Epithelial cell of esophagus (primary cell): ENCODE measurements at regions not wholly inside any gene's neighbourhood (a gene's known extent, or its start where the extent isn't known, plus 50 kb on each side); places are given as distances from the start of the nearest gene placed in this dataset.

Source experiments
- DNase-seq: peaks from one replicate; pipeline ENCODE4 v3.0.0; 2010; ENCODE audit warnings: low read depth
- H3K4me3 ChIP-seq: 2 replicates; pipeline ENCODE4 v1.5.1; 2011; ENCODE audit warnings: mild to moderate bottlenecking, low read length, control low read depth
- TF ChIP-seq, protein P1 (sequence below): IDR thresholded peaks from 2 replicates; pipeline ENCODE4 v1.5.1; 2011; ENCODE audit warnings: low read depth, mild to moderate bottlenecking, low read length, control low read depth, inconsistent platforms; ENCODE audit not compliant: insufficient read depth; ENCODE audit errors: missing control alignments

DNA sequence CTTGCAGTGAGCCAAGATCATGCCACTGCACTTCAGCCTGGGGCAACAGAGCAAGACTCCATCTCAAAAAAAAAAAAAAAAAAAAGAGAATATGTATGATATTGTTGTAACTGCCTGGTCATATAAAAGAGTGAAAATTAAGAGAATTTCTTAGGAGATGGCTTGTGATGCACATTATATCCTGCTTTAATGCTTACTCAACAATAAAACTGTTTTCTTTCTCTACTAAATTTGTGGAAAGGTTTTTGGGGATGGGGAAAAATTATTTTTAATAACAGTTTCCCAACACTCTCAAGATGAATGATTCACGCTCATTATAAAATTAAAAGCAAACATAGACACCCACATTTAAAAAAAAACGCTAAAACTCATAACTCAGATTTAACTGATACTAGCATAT, 1163.0 kb downstream of the SI start:
- TF ChIP-seq, protein P1, sequence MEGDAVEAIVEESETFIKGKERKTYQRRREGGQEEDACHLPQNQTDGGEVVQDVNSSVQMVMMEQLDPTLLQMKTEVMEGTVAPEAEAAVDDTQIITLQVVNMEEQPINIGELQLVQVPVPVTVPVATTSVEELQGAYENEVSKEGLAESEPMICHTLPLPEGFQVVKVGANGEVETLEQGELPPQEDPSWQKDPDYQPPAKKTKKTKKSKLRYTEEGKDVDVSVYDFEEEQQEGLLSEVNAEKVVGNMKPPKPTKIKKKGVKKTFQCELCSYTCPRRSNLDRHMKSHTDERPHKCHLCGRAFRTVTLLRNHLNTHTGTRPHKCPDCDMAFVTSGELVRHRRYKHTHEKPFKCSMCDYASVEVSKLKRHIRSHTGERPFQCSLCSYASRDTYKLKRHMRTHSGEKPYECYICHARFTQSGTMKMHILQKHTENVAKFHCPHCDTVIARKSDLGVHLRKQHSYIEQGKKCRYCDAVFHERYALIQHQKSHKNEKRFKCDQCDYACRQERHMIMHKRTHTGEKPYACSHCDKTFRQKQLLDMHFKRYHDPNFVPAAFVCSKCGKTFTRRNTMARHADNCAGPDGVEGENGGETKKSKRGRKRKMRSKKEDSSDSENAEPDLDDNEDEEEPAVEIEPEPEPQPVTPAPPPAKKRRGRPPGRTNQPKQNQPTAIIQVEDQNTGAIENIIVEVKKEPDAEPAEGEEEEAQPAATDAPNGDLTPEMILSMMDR: no peak
- no peak overlapping the region for H3K4me3 ChIP-seq
- no peak for DNase-seq

DNA sequence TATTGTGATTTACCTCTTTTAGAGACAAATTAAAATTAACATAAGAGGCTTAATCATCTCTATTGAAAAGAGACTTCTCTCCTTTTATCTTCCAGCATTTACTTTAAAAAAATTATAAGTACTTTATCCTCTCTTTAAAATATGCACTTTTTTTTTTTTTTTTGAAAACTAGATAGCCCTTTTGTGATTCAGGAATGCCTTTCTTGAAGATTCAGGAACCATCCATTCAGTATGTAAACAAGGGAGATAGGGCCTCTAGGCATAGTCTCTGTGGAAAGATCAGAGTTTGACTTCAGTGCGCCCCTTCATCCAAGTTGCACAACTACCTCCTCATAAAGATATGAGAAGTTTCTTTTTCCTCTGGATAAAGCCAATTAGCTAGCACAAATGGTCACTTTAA, 1163.7 kb downstream of the SI start:
- H3K4me3 ChIP-seq: no peak overlapping the region
- no peak for DNase-seq
- TF ChIP-seq, protein P1: no peak

DNA sequence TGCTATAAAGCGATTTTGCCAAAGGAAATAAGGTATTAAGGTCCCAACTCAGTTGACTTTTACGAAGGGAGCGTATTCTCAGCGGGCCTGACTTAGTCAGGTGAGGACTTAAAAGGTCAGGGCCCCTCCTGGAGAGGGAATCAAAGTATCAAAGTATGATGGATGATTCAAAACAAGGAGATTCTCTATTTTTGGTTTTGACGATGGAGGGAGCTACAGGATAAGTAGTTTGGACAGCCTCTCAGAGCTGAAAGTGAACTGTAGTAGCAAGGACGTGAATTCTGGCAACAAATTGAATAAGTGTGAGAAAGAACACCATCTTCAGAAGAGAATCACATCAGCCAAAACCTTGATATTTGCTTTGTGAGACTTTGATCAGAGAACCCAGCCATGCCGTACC, 1186.5 kb downstream of the SI start:
- DNase-seq: no peak
- H3K4me3 ChIP-seq: no peak overlapping the region
- TF ChIP-seq, protein P1: no peak

DNA sequence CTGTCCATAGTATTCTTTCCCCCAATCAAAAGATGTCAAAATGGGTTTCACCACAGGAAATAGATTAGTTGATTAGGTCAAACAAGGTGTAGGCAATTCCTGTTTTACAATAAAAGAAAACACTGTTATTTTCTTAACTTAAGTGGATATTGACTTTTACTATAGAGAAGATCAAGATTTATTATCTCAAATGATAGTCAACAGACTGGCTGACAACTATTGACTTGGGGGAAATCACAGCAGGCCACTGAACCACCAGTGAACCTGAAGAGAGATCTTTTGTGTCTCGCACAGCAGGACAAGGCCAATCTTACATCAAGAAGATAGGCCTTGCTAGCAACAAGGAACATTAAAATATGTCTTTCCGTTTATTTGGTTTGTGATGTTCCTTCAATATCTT, 1187.6 kb downstream of the SI start:
- TF ChIP-seq, protein P1: no peak
- H3K4me3 ChIP-seq: no peak overlapping the region
- no peak for DNase-seq

DNA sequence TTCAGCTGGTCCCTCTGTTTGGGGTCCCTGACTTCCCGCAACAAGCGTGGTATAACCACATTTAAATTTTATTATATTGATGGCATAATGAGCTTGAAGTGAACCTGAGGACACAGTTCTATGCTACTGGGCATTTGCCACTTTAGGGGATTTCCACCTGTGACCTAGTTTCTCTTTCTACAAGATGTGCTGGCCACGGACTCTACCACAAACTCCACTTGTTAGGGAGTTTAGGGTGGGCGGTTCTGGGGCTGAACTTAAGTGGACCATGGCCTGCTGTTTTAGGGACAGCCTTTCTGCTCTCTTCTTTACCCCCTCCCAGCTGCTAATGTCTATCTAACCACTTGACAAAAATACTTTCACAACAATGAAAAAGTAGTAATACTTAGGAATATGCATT, 1199.1 kb downstream of the SI start:
- no peak for DNase-seq
- H3K4me3 ChIP-seq: no peak overlapping the region
- TF ChIP-seq, protein P1: no peak

DNA sequence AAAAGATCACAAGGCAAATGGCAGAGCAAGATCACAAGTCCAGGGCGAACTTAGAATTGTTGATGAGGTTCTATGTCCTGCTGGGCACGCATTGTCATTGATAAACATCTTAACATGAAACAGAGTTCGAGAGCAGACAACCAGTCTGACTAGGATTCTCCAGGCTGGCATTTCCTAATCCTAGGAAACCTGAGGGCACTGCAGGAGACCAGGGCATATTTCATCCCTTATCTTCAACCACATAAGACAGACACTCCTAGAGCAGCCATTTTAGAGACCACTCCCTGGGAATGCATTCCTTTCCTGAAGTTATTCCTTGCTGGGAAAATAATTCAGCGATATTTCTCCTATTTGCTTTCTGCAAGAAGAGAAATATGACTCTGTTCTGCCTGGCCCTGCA, 1199.9 kb downstream of the SI start:
- no peak overlapping the region for H3K4me3 ChIP-seq
- TF ChIP-seq, protein P1: no peak
- peak; percentile 0 for DNase-seq

DNA sequence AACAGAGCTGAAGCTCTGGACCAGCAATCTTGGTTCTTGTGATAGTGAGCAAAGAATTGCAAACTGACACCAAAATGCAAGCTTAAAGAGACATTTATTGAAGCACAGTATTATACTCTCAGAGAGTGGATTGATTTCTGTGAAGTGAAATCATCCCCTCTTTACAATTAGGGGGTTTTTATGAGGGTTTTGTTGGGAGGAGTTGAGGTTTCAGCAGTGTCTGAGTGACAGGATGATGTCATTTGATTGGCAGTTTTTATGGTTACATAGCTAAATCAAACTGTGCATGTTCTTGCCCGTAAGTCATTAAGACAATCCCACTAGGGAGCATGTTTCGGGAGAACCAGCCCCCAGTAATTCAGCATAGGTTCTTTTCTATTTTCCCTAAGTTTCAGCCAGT, 1200.5 kb downstream of the SI start:
- H3K4me3 ChIP-seq: no peak overlapping the region
- TF ChIP-seq, protein P1: no peak
- DNase-seq: no peak
